ENCODE measurements at regions not wholly inside any gene's neighbourhood (a gene's known extent, or its start where the extent isn't known, plus 50 kb on each side); places are given as distances from the start of the nearest gene placed in this dataset.

DNA sequence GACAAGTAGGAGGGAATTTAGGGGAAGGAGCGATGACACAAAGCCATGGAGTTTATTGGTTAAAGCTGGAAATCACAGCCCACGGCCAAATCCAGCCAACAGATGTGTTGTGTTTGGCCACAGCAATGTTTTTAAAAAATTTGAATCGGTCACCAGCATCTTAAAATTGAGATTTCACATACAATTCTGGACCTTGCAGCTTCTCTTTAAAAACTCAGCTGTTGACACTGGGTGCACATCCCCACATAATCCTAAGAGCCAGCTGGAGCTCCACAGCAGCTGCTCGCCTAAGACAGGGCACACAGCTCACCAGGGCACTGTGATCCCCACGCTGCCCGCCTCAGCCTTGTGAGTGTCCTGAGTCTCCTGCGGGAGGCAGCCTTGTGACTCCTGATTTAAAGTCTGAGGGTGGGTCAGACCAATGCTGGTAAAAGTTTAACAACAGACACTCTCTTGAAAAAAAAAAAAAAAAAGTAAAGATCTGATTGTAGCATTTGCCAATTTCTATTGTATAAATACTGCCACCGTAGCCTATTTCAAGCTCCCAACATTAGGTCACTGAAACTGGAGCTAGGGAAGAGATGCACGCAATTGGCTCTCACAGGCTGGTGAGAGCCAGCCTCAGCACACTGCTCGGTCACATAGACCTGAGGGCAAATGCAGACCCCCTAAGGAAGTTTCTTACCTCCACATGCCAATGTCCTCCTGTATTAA, 124.8 kb downstream of the HSD17B3 start:
- Histone ChIP-seq H3K36me3 (ENCODE audit: control insufficient read depth, insufficient read depth, low read length) (no peaks in the 10 kb centered on the region), H3K27me3 (ENCODE audit: control insufficient read depth, insufficient read depth, low read length, poor library complexity, severe bottlenecking) (peaks cover 85% of the 10 kb centered on the region), H3K9ac (ENCODE audit: extremely low read depth, low read length, poor library complexity, severe bottlenecking) (no peak overlapping the region), H3K27ac (ENCODE audit: low read depth, low read length) (no peak overlapping the region), H3K9me3 (ENCODE audit: control insufficient read depth, low read length) (no peaks in the 10 kb centered on the region), H3K4me1 (ENCODE audit: control insufficient read depth, insufficient read depth, low read length) (peaks cover 9% of the 10 kb centered on the region), H3K4me3 (ENCODE audit: low read length) (no peak overlapping the region)
- H3K36me3 Mint-ChIP-seq (ENCODE audit: low read depth), result no peaks in the 10 kb centered on the region
- peak; percentile 80 for DNase-seq
- peaks cover 23% of the 10 kb centered on the region for H3K4me1 Mint-ChIP-seq
- WGBS, 2 experiments (ENCODE audit: insufficient coverage in 1 of 2, insufficient read length in 1 of 2), result 77 to 80% methylated on average over 9 to 10 of the region's 10 CpGs
- no peaks in the 10 kb centered on the region for H3K9me3 Mint-ChIP-seq
- no peak overlapping the region for H3K4me3 Mint-ChIP-seq
- peak; percentile 60 for TF ChIP-seq CTCF (conservative IDR thresholded peaks at IDR 0.05)
- peaks cover 85% of the 10 kb centered on the region for H3K27me3 Mint-ChIP-seq (ENCODE audit: insufficient read depth)
- H3K27ac Mint-ChIP-seq, result no peak overlapping the region

GRCh38 chr9:96175796-96176195, 126.2 kb downstream of the HSD17B3 start:
- Mint-ChIP-seq H3K36me3 (ENCODE audit: low read depth) (no peaks in the 10 kb centered on the region), H3K4me3 (no peak overlapping the region), H3K27me3 (ENCODE audit: insufficient read depth) (peaks cover 87% of the 10 kb centered on the region), H3K9me3 (no peaks in the 10 kb centered on the region), H3K27ac (no peak overlapping the region), H3K4me1 (peaks cover 23% of the 10 kb centered on the region)
- H3K27ac ChIP-seq (ENCODE audit: low read depth, low read length), result peak overlapping the region; percentile 38
- H3K4me3 ChIP-seq (ENCODE audit: low read length), result no peak overlapping the region
- H3K4me1 ChIP-seq (ENCODE audit: control insufficient read depth, insufficient read depth, low read length), result peaks cover 9% of the 10 kb centered on the region
- no peak for DNase-seq
- no peak overlapping the region for H3K9ac ChIP-seq (ENCODE audit: extremely low read depth, low read length, poor library complexity, severe bottlenecking)
- H3K36me3 ChIP-seq (ENCODE audit: control insufficient read depth, insufficient read depth, low read length), result no peaks in the 10 kb centered on the region
- H3K27me3 ChIP-seq (ENCODE audit: control insufficient read depth, insufficient read depth, low read length, poor library complexity, severe bottlenecking), result peaks cover 92% of the 10 kb centered on the region
- no peak for TF ChIP-seq CTCF (conservative IDR thresholded peaks at IDR 0.05)
- H3K9me3 ChIP-seq (ENCODE audit: control insufficient read depth, low read length), result no peaks in the 10 kb centered on the region

DNA sequence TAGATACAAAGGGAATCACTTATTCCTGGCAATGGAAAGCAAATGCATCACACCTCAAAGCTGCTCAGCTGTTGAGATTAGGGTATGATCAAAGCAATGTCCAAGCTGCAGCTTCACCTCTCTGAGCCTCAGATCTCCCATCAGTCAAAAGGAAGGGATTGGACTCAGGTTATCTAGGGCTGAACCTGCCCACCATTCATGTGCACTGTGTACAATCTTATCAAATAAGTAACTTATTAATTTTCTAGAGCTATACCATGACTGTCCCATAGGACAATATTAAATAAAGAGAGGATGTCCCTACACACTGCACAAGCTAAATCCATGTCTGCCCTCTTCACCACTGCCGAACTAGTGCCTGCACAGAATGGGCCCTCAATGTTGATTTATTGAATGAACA, 127.0 kb downstream of the HSD17B3 start:
- H3K9me3 Mint-ChIP-seq, result no peaks in the 10 kb centered on the region
- H3K4me3 Mint-ChIP-seq, result no peak overlapping the region
- H3K36me3 ChIP-seq (ENCODE audit: control insufficient read depth, insufficient read depth, low read length), result no peaks in the 10 kb centered on the region
- no peak for TF ChIP-seq CTCF (conservative IDR thresholded peaks at IDR 0.05)
- H3K27ac ChIP-seq (ENCODE audit: low read depth, low read length), result no peak overlapping the region
- no peaks in the 10 kb centered on the region for H3K36me3 Mint-ChIP-seq (ENCODE audit: low read depth)
- H3K27me3 Mint-ChIP-seq (ENCODE audit: insufficient read depth), result peaks cover 85% of the 10 kb centered on the region
- H3K9ac ChIP-seq (ENCODE audit: extremely low read depth, low read length, poor library complexity, severe bottlenecking), result no peak overlapping the region
- H3K4me1 ChIP-seq (ENCODE audit: control insufficient read depth, insufficient read depth, low read length), result peaks cover 9% of the 10 kb centered on the region
- peaks cover 27% of the 10 kb centered on the region for H3K4me1 Mint-ChIP-seq
- H3K27ac Mint-ChIP-seq, result no peak overlapping the region
- H3K27me3 ChIP-seq (ENCODE audit: control insufficient read depth, insufficient read depth, low read length, poor library complexity, severe bottlenecking), result peaks cover 90% of the 10 kb centered on the region
- DNase-seq, result no peak
- no peak overlapping the region for H3K4me3 ChIP-seq (ENCODE audit: low read length)
- 95% methylated on average over 1 of the region's 1 CpG; no CpG with 5 or more reads in 1 of the 2 experiments for WGBS, 2 experiments (ENCODE audit: insufficient coverage in 1 of 2, insufficient read length in 1 of 2)
- no peaks in the 10 kb centered on the region for H3K9me3 ChIP-seq (ENCODE audit: control insufficient read depth, low read length)

Data from endodermal cell (in vitro differentiated cells).